Hepatocyte (in vitro differentiated cells): ENCODE measurements at regions not wholly inside any gene's neighbourhood (a gene's known extent, or its start where the extent isn't known, plus 50 kb on each side); places are given as distances from the start of the nearest gene placed in this dataset.

Source experiments
- CTCF ChIP-seq: fragments of 200-600 bp; sonication (generic); IDR thresholded peaks from 2 replicates; pipeline ENCODE4 v1.5.1; 2016; ENCODE audit warnings: antibody characterized with exemption, mild to moderate bottlenecking; ENCODE audit not compliant: poor library complexity
- EZH2phosphoT487 ChIP-seq: fragments of 200-600 bp; sonication (generic); IDR thresholded peaks from one replicate; pipeline ENCODE4 v1.6.1; 2018; ENCODE audit warnings: antibody characterized with exemption, mild to moderate bottlenecking, low read depth, moderate library complexity; ENCODE audit not compliant: unreplicated experiment, severe bottlenecking

- TF ChIP-seq CTCF: no peak
- no peak for TF ChIP-seq EZH2phosphoT487
These were observed 1380.5 kb upstream of the ATXN8OS start for GRCh38 chr13:68727165-68727564.
